Heart left ventricle (tissue), 13 donors: ENCODE measurements at regions not wholly inside any gene's neighbourhood (a gene's known extent, or its start where the extent isn't known, plus 50 kb on each side); places are given as distances from the start of the nearest gene placed in this dataset.

ENCODE experiments used
- CTCF ChIP-seq, 12 donors: fragments of 200-600 bp; sonication (generic) in 4 of 12; IDR thresholded peaks; one replicate each; pipeline versions ENCODE4 v1.5.0 to v1.8.0; 2018 to 2022; ENCODE audit warnings: antibody characterized with exemption in 12 of 12, mild to moderate bottlenecking in 5 of 12
- POLR2A ChIP-seq, 2 donors: fragments of 450-650 bp; IDR thresholded peaks; one replicate each; pipeline ENCODE4 v1.6.1; 2017; ENCODE audit warnings: antibody characterized with exemption in 2 of 2, mild to moderate bottlenecking in 2 of 2, moderate library complexity in 2 of 2
- donor health status: ischemic (EF 13 %, LVEDD 7.1; RV severe dilation, severe dysfunction).
- donor health status: DM: no; HTN: yes; CAD: no.
- donor health status: DM: no; HTN: no; CAD: no.
- donor health status: ischemic (EF 25% LVEDD 6.9; RV normal size, moderate dysfunction).
- donor health status: ischemic (EF 25% LVEDD 5.7; RV mildly dilated, moderate dysfunction).
- donor health status: ischemic (EF 35%, LVEDD 5.7; RV mildly dilated, moderate dysfunction).
- donor health status: nonischemic (EF 11% LVEDD 7.7; RV severe dilation, severe dysfunction).
- donor health status: DM: yes; HTN: yes; CAD: no.
- donor health status: PGD.
- donor health status: ischemic (EF 29% LVEDD 5.4; RV normal size, mild dysfunction).
- donor health status: nonischemic (EF 23%, LVEDD 6.1; RV moderate dilation, normal function).

- TF ChIP-seq CTCF (IDR thresholded peaks at IDR 0.05) (no peak), POLR2A (IDR thresholded peaks at IDR 0.05) (no peak)
These were observed 514.6 kb downstream of the KCNJ2 start for GRCh38 chr17:70683936-70684335.
